GM23248 (cell line): ENCODE measurements at regions not wholly inside any gene's neighbourhood (a gene's known extent, or its start where the extent isn't known, plus 50 kb on each side); places are given as distances from the start of the nearest gene placed in this dataset.
A peak's percentile ranks its signal among the peaks of the same experiment; 100 is the strongest.

Experiments used
- DNase-seq: peaks from one replicate; pipeline ENCODE4 v3.0.0-alpha.2; 2015
- H2AFZ ChIP-seq: fragments of 200-600 bp; sonication (generic); 2 replicates; pipeline ENCODE4 v1.6.1; 2016; ENCODE audit warnings: antibody characterized with exemption
- H3F3A ChIP-seq: fragments of 200-600 bp; sonication (generic); 2 replicates; pipeline ENCODE4 v1.6.1; 2016; ENCODE audit warnings: mild to moderate bottlenecking, antibody characterized with exemption, mixed run types; ENCODE audit not compliant: insufficient read depth
- H3K27ac ChIP-seq: fragments of 200-600 bp; sonication (generic); 2 replicates; pipeline ENCODE4 v1.5.1; 2016; ENCODE audit warnings: mild to moderate bottlenecking
- H3K27me3 ChIP-seq: fragments of 200-600 bp; sonication (generic); replicated peaks from 2 replicates; pipeline ENCODE4 v1.6.1; 2016; ENCODE audit warnings: mild to moderate bottlenecking; ENCODE audit not compliant: insufficient read depth
- H3K36me3 ChIP-seq: fragments of 200-600 bp; sonication (generic); 2 replicates; pipeline ENCODE4 v1.6.1; 2016; ENCODE audit warnings: low read depth, mild to moderate bottlenecking
- H3K4me1 ChIP-seq: fragments of 200-600 bp; sonication (generic); 2 replicates; pipeline ENCODE4 v1.6.1; 2016; ENCODE audit warnings: mild to moderate bottlenecking; ENCODE audit not compliant: insufficient read depth
- H3K4me2 ChIP-seq: fragments of 200-600 bp; sonication (generic); one replicate; pipeline ENCODE4 v1.6.1; 2016; ENCODE audit warnings: mild to moderate bottlenecking; ENCODE audit not compliant: unreplicated experiment
- H3K4me3 ChIP-seq: fragments of 200-600 bp; sonication (generic); 2 replicates; pipeline ENCODE4 v1.5.1; 2016; ENCODE audit warnings: mild to moderate bottlenecking
- H3K79me2 ChIP-seq: fragments of 200-600 bp; sonication (generic); 2 replicates; pipeline ENCODE4 v1.6.1; 2016; ENCODE audit warnings: mild to moderate bottlenecking; ENCODE audit not compliant: insufficient read depth
- H3K9ac ChIP-seq: fragments of 200-600 bp; sonication (generic); 2 replicates; pipeline ENCODE4 v1.6.1; 2016; ENCODE audit warnings: mild to moderate bottlenecking
- H3K9me2 ChIP-seq: fragments of 200-600 bp; sonication (generic); 2 replicates; pipeline ENCODE4 v1.6.1; 2016; ENCODE audit warnings: mixed run types, mild to moderate bottlenecking, moderate library complexity; ENCODE audit not compliant: insufficient read depth
- H3K9me3 ChIP-seq: fragments of 200-600 bp; sonication (generic); one replicate; pipeline ENCODE4 v1.6.1; 2017; ENCODE audit warnings: low read depth
- H4K20me1 ChIP-seq: fragments of 200-600 bp; sonication (generic); 2 replicates; pipeline ENCODE4 v1.6.0; 2016; ENCODE audit not compliant: insufficient read depth
- EZH2 ChIP-seq: fragments of 200-600 bp; sonication (generic); IDR thresholded peaks from 2 replicates; pipeline ENCODE4 v1.6.1; 2018; ENCODE audit warnings: antibody characterized with exemption, mild to moderate bottlenecking; ENCODE audit not compliant: insufficient read depth, poor library complexity, severe bottlenecking
- EZH2phosphoT487 ChIP-seq: fragments of 200-600 bp; sonication (generic); IDR thresholded peaks from 2 replicates; pipeline ENCODE4 v1.6.1; 2018; ENCODE audit warnings: antibody characterized with exemption, moderate library complexity, mild to moderate bottlenecking, low read depth; ENCODE audit not compliant: insufficient read depth
- WGBS, 2 experiments: methylation state at CpG; one replicate each; pipeline ENCODE4 v1.1.6; 2015 to 2017; ENCODE audit warnings: low lambda C conversion rate in 2 of 2, low coverage in 1 of 2; ENCODE audit errors: missing lambda C conversion rate in 2 of 2; 5-methylcytosine and 5-hydroxymethylcytosine counted together
- in situ Hi-C: fragments of 300-500 bp; cut with MboI; formaldehyde crosslinking; loops from 2 replicates; pipeline ENCODE4 v1.15.0; 2020

GRCh38 chr15:58352026-58352929, 79.5 kb upstream of the LIPC start:
- no peak overlapping the region for H3K4me3 ChIP-seq
- in situ Hi-C loops, result no loop called here
- no peaks in the 10 kb centered on the region for H3K9me3 ChIP-seq
- H3K4me2 ChIP-seq, result no peak overlapping the region
- no peak for DNase-seq
- no peak overlapping the region for H3K9ac ChIP-seq
- WGBS, 2 experiments, result 89 to 93% methylated on average over 5 of the region's 5 CpGs
- TF ChIP-seq EZH2phosphoT487 (no peak), EZH2 (no peak)
- no peak overlapping the region for H2AFZ ChIP-seq
- no peaks in the 10 kb centered on the region for H3K4me1 ChIP-seq
- H3K79me2 ChIP-seq, result no peaks in the 10 kb centered on the region
- no peaks in the 10 kb centered on the region for H3F3A ChIP-seq
- no peak overlapping the region for H3K27ac ChIP-seq
- H3K9me2 ChIP-seq, result no peaks in the 10 kb centered on the region
- no peaks in the 10 kb centered on the region for H3K27me3 ChIP-seq
- H4K20me1 ChIP-seq, result no peaks in the 10 kb centered on the region
- H3K36me3 ChIP-seq, result no peaks in the 10 kb centered on the region

GRCh38 chr15:58355382-58355971, 76.3 kb upstream of the LIPC start:
- Histone ChIP-seq H3K4me3 (no peak overlapping the region), H3F3A (peaks cover 3% of the 10 kb centered on the region)

GRCh38 chr15:58355973-58356372, 75.8 kb upstream of the LIPC start:
- H3K4me1 ChIP-seq, result peaks cover 5% of the 10 kb centered on the region
- H3K27me3 ChIP-seq, result no peaks in the 10 kb centered on the region
- no peak overlapping the region for H3K4me3 ChIP-seq
- WGBS, 2 experiments, result 89 to 93% methylated on average over 10 of the region's 10 CpGs
- H3K27ac ChIP-seq, result no peak overlapping the region
- no peaks in the 10 kb centered on the region for H4K20me1 ChIP-seq
- in situ Hi-C loops, result no loop called here
- no peaks in the 10 kb centered on the region for H3K9me2 ChIP-seq
- no peaks in the 10 kb centered on the region for H3K9me3 ChIP-seq
- H3K4me2 ChIP-seq, result no peak overlapping the region
- DNase-seq, result no peak
- no peak overlapping the region for H2AFZ ChIP-seq
- no peaks in the 10 kb centered on the region for H3K79me2 ChIP-seq
- TF ChIP-seq EZH2phosphoT487, result no peak
- no peak for TF ChIP-seq EZH2
- H3K36me3 ChIP-seq, result no peaks in the 10 kb centered on the region
- H3F3A ChIP-seq, result peaks cover 8% of the 10 kb centered on the region
- H3K9ac ChIP-seq, result no peak overlapping the region

More at GRCh38 chr15:58355382-58355971, 76.3 kb upstream of the LIPC start:
- no peaks in the 10 kb centered on the region for H3K36me3 ChIP-seq
- no peak for TF ChIP-seq EZH2phosphoT487
- TF ChIP-seq EZH2, result no peak
- 85 to 91% methylated on average over 9 of the region's 9 CpGs for WGBS, 2 experiments
- no peaks in the 10 kb centered on the region for H3K9me2 ChIP-seq
- H3K4me2 ChIP-seq, result no peak overlapping the region
- H3K27me3 ChIP-seq, result no peaks in the 10 kb centered on the region
- H3K9ac ChIP-seq, result no peak overlapping the region
- no peaks in the 10 kb centered on the region; the same call in 1 of the 2 replicates for H3K4me1 ChIP-seq
- DNase-seq, result no peak
- no peaks in the 10 kb centered on the region for H4K20me1 ChIP-seq
- H3K27ac ChIP-seq, result no peak overlapping the region
- no peak overlapping the region for H2AFZ ChIP-seq
- H3K9me3 ChIP-seq, result no peaks in the 10 kb centered on the region
- H3K79me2 ChIP-seq, result no peaks in the 10 kb centered on the region
- in situ Hi-C loops, result no loop called here

DNA sequence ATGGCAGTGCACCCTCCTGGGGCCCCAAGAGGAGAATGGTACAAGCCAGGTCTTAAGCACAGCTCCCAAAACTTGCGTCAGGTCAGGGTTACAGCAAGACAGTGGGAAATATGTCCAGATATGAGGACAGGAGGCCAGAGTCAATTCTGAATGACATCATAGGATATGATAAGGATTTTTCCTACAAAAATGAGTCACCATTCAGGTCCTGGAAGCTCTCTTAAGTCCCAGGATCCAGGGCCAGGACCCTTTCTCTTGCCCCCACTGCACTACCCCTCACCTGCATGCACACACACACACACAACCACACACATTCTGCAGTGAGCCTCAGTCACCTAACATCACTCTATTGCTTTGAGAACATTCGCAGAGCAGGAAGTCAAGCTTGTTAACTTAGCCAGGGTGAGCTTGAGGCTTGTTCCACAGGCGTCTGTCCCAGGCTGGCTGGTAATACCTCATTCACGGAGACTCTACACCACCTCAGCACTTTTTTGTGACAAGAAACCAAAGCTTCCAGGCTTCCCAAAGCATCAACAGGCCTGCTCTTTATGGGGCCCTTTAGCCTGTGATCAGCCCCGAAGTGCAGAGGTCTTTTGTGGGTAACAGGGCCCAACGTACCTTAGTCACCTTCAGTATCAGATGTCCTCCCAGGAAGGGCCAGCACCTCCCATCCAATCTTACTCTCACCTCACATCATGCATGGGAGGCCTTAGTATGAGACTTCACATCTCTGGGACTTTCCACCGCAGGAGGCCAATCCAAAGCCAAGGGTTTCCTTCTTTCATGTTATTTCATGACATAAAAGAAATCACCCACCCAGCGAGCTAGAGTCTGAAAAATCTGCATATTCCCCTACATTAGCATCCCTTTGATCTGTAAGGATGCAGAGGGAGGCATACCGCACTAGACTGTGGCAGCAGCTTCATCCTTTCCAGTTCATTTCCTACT, 74.0 kb upstream of the LIPC start:
- DNase-seq, result peak; percentile 29
- H3K36me3 ChIP-seq, result no peaks in the 10 kb centered on the region
- H3K9ac ChIP-seq, result no peak overlapping the region
- WGBS, 2 experiments, result 96% methylated on average over 9 of the region's 9 CpGs
- no peaks in the 10 kb centered on the region for H3K9me2 ChIP-seq
- H2AFZ ChIP-seq, result no peak overlapping the region
- H4K20me1 ChIP-seq, result no peaks in the 10 kb centered on the region
- H3K27me3 ChIP-seq, result no peaks in the 10 kb centered on the region
- peaks cover 9% of the 10 kb centered on the region for H3F3A ChIP-seq
- H3K27ac ChIP-seq, result no peak overlapping the region
- TF ChIP-seq EZH2, result no peak
- TF ChIP-seq EZH2phosphoT487, result no peak
- no peaks in the 10 kb centered on the region for H3K9me3 ChIP-seq
- H3K4me3 ChIP-seq, result no peak overlapping the region
- H3K79me2 ChIP-seq, result no peaks in the 10 kb centered on the region
- in situ Hi-C loops, result no loop called here
- no peak overlapping the region for H3K4me2 ChIP-seq
- peaks cover 18% of the 10 kb centered on the region for H3K4me1 ChIP-seq
